Ovary (tissue), 7 donors: ENCODE measurements at regions not wholly inside any gene's neighbourhood (a gene's known extent, or its start where the extent isn't known, plus 50 kb on each side); places are given as distances from the start of the nearest gene placed in this dataset.

Source experiments
- DNase-seq, 5 donors: peaks; one replicate each; pipeline ENCODE4 v3.0.0-alpha.2; 2019 to 2020
- H3K27ac ChIP-seq, 2 donors: fragments of 200-600 bp; one replicate each; pipeline versions ENCODE4 v1.5.1 to v1.8.0; 2019 to 2022
- H3K27me3 ChIP-seq: fragments of 200-600 bp; one replicate; pipeline ENCODE4 v1.8.0; 2022
- H3K36me3 ChIP-seq: fragments of 200-600 bp; sonication (generic); one replicate; pipeline ENCODE4 v1.5.1; 2019
- H3K4me1 ChIP-seq: one replicate; pipeline ENCODE4 v1.8.1; 2013; ENCODE audit warnings: mild to moderate bottlenecking, moderate library complexity; ENCODE audit not compliant: insufficient read depth
- H3K4me3 ChIP-seq: fragments of 200-600 bp; sonication (generic); one replicate; pipeline ENCODE4 v1.5.1; 2017
- H3K9me3 ChIP-seq, 2 donors: fragments of 200-600 bp in 1 of 2; sonication (generic) in 1 of 2; one replicate each; pipeline versions ENCODE4 v1.5.1 to v1.8.1; 2013 to 2019; ENCODE audit warnings: mild to moderate bottlenecking in 1 of 2, moderate library complexity in 1 of 2
- CTCF ChIP-seq, 3 donors: fragments of 450-650 bp in 2 of 3; fragments of 200-600 bp in 1 of 3; IDR thresholded peaks; one replicate each; pipeline versions ENCODE4 v1.5.1 to v1.8.0; 2016 to 2022; ENCODE audit warnings: antibody characterized with exemption in 3 of 3, mild to moderate bottlenecking in 1 of 3
- EP300 ChIP-seq: sonication (generic); formaldehyde crosslinking; IDR thresholded peaks from one replicate; pipeline ENCODE4 v1.6.1; 2017; ENCODE audit warnings: antibody characterized with exemption
- POLR2A ChIP-seq: fragments of 450-650 bp; IDR thresholded peaks from one replicate; pipeline ENCODE4 v1.6.1; 2017; ENCODE audit warnings: antibody characterized with exemption, mild to moderate bottlenecking, moderate library complexity
- WGBS, 3 donors: extraction: QIAGEN DNeasy Blood & Tissue Kit in 1 of 3; methylation state at CpG; one replicate each; pipeline versions ENCODE4 v1.1.5 to v1.1.7; 2013 to 2017; 5-methylcytosine and 5-hydroxymethylcytosine counted together
- intact Hi-C, 4 donors: fragments of 100-400 bp; cut with DNase I; formaldehyde crosslinking; loops; one replicate each; pipeline versions ENCODE4 v1.11.0 to v1.15.1; 2022 to 2023
- donor health status: DM: no; HTN: no; CAD: no; lungs with moderate emphysema.
- donor health status: DM: no; HTN: no; CAD: no.
- donor health status: Bipolar disorder and iron deficiency.
- donor health status: DM: no; HTN: no; CAD: no.
- donor health status: DM: yes; HTN: yes; CAD: no.

- Histone ChIP-seq H3K4me1 (no peaks in the 10 kb centered on the region), H3K36me3 (no peaks in the 10 kb centered on the region), H3K27ac (no peak overlapping the region), H3K27me3 (no peaks in the 10 kb centered on the region), H3K9me3 (no peaks in the 10 kb centered on the region), H3K4me3 (no peak overlapping the region)
- DNase-seq: no peak
- TF ChIP-seq CTCF (IDR thresholded peaks at IDR 0.05) (peak in 1 of 3 donors; percentile 24), POLR2A (no peak)
- intact Hi-C loops: no loop called here
- WGBS, 3 donors: 42 to 51% (median 46%) methylated on average over 6 of the region's 6 CpGs
These were observed 204.9 kb downstream of the GBA3 start for GRCh38 chr4:22897520-22898108.

GRCh38 chr4:22895482-22895881 lies 202.7 kb downstream of the GBA3 start:
- Histone ChIP-seq H3K27ac (no peak overlapping the region), H3K9me3 (no peaks in the 10 kb centered on the region), H3K27me3 (no peaks in the 10 kb centered on the region), H3K4me1 (no peaks in the 10 kb centered on the region), H3K4me3 (no peak overlapping the region), H3K36me3 (no peaks in the 10 kb centered on the region)
- intact Hi-C loops: no loop called here
- 72 to 85% (median 81%) methylated on average over 1 of the region's 1 CpG for WGBS, 3 donors
- TF ChIP-seq CTCF (IDR thresholded peaks at IDR 0.05) (no peak), EP300 (no peak), POLR2A (no peak)
- no peak for DNase-seq

GRCh38 chr4:22884157-22884556 lies 191.4 kb downstream of the GBA3 start:
- H3K9me3 ChIP-seq: no peaks in the 10 kb centered on the region
- H3K36me3 ChIP-seq: no peaks in the 10 kb centered on the region
- H3K4me3 ChIP-seq: no peak overlapping the region
- H3K27me3 ChIP-seq: no peaks in the 10 kb centered on the region
- H3K27ac ChIP-seq: no peak overlapping the region
- DNase-seq: no peak
- no peaks in the 10 kb centered on the region for H3K4me1 ChIP-seq
- TF ChIP-seq EP300 (no peak), POLR2A (no peak), CTCF (IDR thresholded peaks at IDR 0.05) (no peak)
- intact Hi-C loops: no loop called here

- intact Hi-C loops: no loop called here
- no peaks in the 10 kb centered on the region for H3K27me3 ChIP-seq
- no peaks in the 10 kb centered on the region for H3K9me3 ChIP-seq
- no peak overlapping the region for H3K4me3 ChIP-seq
- no peak for DNase-seq
- H3K27ac ChIP-seq: no peak overlapping the region
- H3K4me1 ChIP-seq: no peaks in the 10 kb centered on the region
- no peak for TF ChIP-seq CTCF (IDR thresholded peaks at IDR 0.05)
- TF ChIP-seq POLR2A: no peak
- no peak for TF ChIP-seq EP300
- H3K36me3 ChIP-seq: no peaks in the 10 kb centered on the region
These were observed 188.7 kb downstream of the GBA3 start for GRCh38 chr4:22881411-22881810.
